Heart left ventricle (tissue), 16 donors: ENCODE measurements at regions not wholly inside any gene's neighbourhood (a gene's known extent, or its start where the extent isn't known, plus 50 kb on each side); places are given as distances from the start of the nearest gene placed in this dataset.
A peak's percentile ranks its signal among the peaks of the same experiment; 100 is the strongest.

ENCODE experiments used
- ATAC-seq, 4 donors: fragments of 200-7000 bp; cut with Tn5 transposase; one replicate each; pipeline ENCODE4 v1.9.1; 2020 to 2022; ENCODE audit warnings: moderate library complexity in 4 of 4, mild to moderate bottlenecking in 3 of 4, moderate number of reproducible peaks in 1 of 4
- DNase-seq, 5 donors: peaks; one replicate each; pipeline ENCODE4 v3.0.0-alpha.2; 2020
- H3K27ac ChIP-seq, 12 donors: fragments of 200-600 bp; sonication (generic) in 4 of 12; one replicate each; pipeline versions ENCODE4 v1.5.0 to v1.8.0; 2016 to 2022; ENCODE audit warnings: mild to moderate bottlenecking in 2 of 12
- H3K27me3 ChIP-seq, 9 donors: fragments of 200-600 bp; sonication (generic) in 2 of 9; one replicate each; pipeline versions ENCODE4 v1.5.1 to v1.8.0; 2016 to 2022; ENCODE audit warnings: mild to moderate bottlenecking in 3 of 9
- H3K36me3 ChIP-seq, 9 donors: fragments of 200-600 bp; sonication (generic) in 2 of 9; one replicate each; pipeline versions ENCODE4 v1.5.0 to v1.8.0; 2018 to 2022; ENCODE audit warnings: mild to moderate bottlenecking in 2 of 9
- H3K4me1 ChIP-seq, 12 donors: fragments of 200-600 bp; sonication (generic) in 4 of 12; one replicate each; pipeline versions ENCODE4 v1.5.0 to v1.8.0; 2016 to 2022; ENCODE audit warnings: mild to moderate bottlenecking in 3 of 12
- H3K4me3 ChIP-seq, 12 donors: fragments of 200-600 bp; sonication (generic) in 4 of 12; one replicate each; pipeline versions ENCODE4 v1.5.0 to v1.8.0; 2017 to 2022; ENCODE audit warnings: mild to moderate bottlenecking in 9 of 12, moderate library complexity in 4 of 12
- H3K9me3 ChIP-seq, 12 donors: fragments of 200-600 bp; sonication (generic) in 4 of 12; one replicate each; pipeline versions ENCODE4 v1.5.0 to v1.8.0; 2016 to 2022; ENCODE audit warnings: mild to moderate bottlenecking in 1 of 12
- POLR2A ChIP-seq, 2 donors: fragments of 450-650 bp; IDR thresholded peaks; one replicate each; pipeline ENCODE4 v1.6.1; 2017; ENCODE audit warnings: antibody characterized with exemption in 2 of 2, mild to moderate bottlenecking in 2 of 2, moderate library complexity in 2 of 2
- WGBS, 4 donors: extraction: QIAGEN DNeasy Blood & Tissue Kit in 2 of 4; methylation state at CpG; one replicate each; pipeline versions ENCODE4 v1.1.5 to v1.1.7; 2013 to 2018; 5-methylcytosine and 5-hydroxymethylcytosine counted together
- intact Hi-C, 10 donors: fragments of 100-400 bp; cut with DNase I; formaldehyde crosslinking; loops; one replicate each; pipeline versions ENCODE4 v1.11.1 to v1.14.2; 2022
- TF ChIP-seq, protein P1 (sequence below), 12 donors: fragments of 200-600 bp; sonication (generic) in 4 of 12; IDR thresholded peaks; one replicate each; pipeline versions ENCODE4 v1.5.0 to v1.8.0; 2018 to 2022; ENCODE audit warnings: antibody characterized with exemption in 12 of 12, mild to moderate bottlenecking in 5 of 12
- donor health status: ischemic (EF 13 %, LVEDD 7.1; RV severe dilation, severe dysfunction).
- donor health status: healthy with polysubstance abuse.
- donor health status: DM: no; HTN: yes; CAD: no.
- donor health status: DM: no; HTN: no; CAD: no.
- donor health status: ischemic (EF 25% LVEDD 6.9; RV normal size, moderate dysfunction).
- donor health status: ischemic (EF 25% LVEDD 5.7; RV mildly dilated, moderate dysfunction).
- donor health status: healthy.
- donor health status: DM: yes; HTN: yes; CAD: no.
- donor health status: ischemic (EF 35%, LVEDD 5.7; RV mildly dilated, moderate dysfunction).
- donor health status: nonischemic (EF 11% LVEDD 7.7; RV severe dilation, severe dysfunction).
- donor health status: DM: yes; HTN: yes; CAD: no.
- donor health status: PGD.
- donor health status: ischemic (EF 29% LVEDD 5.4; RV normal size, mild dysfunction).
- donor health status: nonischemic (EF 23%, LVEDD 6.1; RV moderate dilation, normal function).

DNA sequence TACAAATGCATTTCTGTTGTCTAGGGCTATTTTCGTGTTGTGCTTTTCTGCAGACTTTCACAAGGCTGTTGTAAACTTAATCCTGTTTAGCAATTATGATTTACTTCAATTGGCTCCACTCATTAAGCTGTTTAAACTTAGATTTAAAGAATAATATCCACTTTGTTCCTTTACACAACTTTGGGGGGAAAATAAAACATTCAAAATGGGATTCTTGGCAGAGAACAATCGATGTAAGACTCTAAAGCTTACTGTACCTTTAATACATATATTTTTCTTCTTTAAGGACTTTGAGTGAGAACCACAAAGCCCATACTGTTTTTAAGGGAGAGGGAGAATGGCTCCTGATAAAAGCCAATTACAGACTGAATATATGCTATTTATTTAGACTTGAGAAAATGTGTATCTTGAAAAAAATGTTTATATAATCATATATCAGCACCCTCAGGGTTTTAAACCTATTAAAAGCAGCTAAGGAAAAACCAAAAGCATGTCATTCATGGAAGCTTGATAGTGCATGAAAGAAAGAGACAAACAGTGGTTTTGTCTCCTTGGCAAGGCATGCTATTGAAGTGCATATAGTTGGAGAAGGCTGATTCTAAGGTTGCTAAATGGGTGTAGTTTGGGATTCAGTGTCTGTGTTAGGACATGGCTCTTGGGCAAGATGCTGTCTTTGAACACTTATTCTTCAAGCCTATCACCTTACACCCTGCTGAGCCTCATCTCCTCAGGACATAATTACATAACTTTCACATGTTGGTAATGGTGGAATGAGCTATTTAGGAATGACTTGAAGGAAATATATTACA lies 293.4 kb upstream of the TBC1D5 start:
- H3K4me3 ChIP-seq = no peak overlapping the region
- WGBS, 4 donors = 67 to 84% (median 71%) methylated on average over 2 of the region's 2 CpGs
- H3K9me3 ChIP-seq = no peaks in the 10 kb centered on the region
- no peaks in the 10 kb centered on the region for H3K27me3 ChIP-seq
- intact Hi-C loops = no loop called here
- TF ChIP-seq, protein P1, sequence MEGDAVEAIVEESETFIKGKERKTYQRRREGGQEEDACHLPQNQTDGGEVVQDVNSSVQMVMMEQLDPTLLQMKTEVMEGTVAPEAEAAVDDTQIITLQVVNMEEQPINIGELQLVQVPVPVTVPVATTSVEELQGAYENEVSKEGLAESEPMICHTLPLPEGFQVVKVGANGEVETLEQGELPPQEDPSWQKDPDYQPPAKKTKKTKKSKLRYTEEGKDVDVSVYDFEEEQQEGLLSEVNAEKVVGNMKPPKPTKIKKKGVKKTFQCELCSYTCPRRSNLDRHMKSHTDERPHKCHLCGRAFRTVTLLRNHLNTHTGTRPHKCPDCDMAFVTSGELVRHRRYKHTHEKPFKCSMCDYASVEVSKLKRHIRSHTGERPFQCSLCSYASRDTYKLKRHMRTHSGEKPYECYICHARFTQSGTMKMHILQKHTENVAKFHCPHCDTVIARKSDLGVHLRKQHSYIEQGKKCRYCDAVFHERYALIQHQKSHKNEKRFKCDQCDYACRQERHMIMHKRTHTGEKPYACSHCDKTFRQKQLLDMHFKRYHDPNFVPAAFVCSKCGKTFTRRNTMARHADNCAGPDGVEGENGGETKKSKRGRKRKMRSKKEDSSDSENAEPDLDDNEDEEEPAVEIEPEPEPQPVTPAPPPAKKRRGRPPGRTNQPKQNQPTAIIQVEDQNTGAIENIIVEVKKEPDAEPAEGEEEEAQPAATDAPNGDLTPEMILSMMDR (IDR thresholded peaks at IDR 0.05) = no peak
- no peak for TF ChIP-seq POLR2A (IDR thresholded peaks at IDR 0.05)
- no peak overlapping the region for H3K27ac ChIP-seq
- no peaks in the 10 kb centered on the region for H3K36me3 ChIP-seq
- H3K4me1 ChIP-seq = no peaks in the 10 kb centered on the region
- DNase-seq = no peak
- ATAC-seq = no peak

GRCh38 chr3:18033581-18034108 lies 291.2 kb upstream of the TBC1D5 start:
- H3K27me3 ChIP-seq = no peaks in the 10 kb centered on the region
- intact Hi-C loops = no loop called here
- ATAC-seq = no peak
- H3K4me3 ChIP-seq = no peak overlapping the region
- H3K4me1 ChIP-seq = no peaks in the 10 kb centered on the region
- DNase-seq = no peak
- WGBS, 4 donors = 76 to 90% (median 83%) methylated on average over 3 of the region's 3 CpGs
- no peak overlapping the region for H3K27ac ChIP-seq
- no peaks in the 10 kb centered on the region for H3K36me3 ChIP-seq
- H3K9me3 ChIP-seq = no peaks in the 10 kb centered on the region
- TF ChIP-seq, protein P1 (IDR thresholded peaks at IDR 0.05) = no peak
- TF ChIP-seq POLR2A (IDR thresholded peaks at IDR 0.05) = no peak

DNA sequence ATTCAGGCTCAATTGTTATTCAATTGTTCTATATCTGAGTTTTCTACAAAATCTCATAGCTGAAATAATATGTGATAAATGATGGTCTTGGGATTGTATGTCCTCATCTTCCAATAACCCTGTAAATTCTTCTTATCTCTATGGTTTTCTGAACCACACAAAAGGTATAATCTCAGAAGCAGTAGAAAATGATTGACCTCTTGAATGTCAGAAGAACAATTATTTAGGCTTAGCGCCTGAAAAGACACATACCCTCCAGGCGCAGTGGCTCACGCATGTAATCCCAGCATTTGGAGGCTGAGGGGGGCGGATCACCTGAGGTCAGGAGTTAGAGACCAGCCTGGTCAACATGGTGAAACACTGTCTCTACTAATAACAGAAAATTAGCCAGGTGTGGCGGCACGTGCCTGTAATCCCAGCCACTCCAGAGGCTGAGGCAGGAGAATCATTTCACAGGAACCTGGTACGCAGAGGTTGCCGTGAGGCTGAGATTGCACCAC lies 288.0 kb upstream of the TBC1D5 start:
- no peak overlapping the region for H3K4me3 ChIP-seq
- no peak for DNase-seq
- H3K27me3 ChIP-seq = no peaks in the 10 kb centered on the region
- no peaks in the 10 kb centered on the region for H3K9me3 ChIP-seq
- no peak for ATAC-seq
- H3K36me3 ChIP-seq = no peaks in the 10 kb centered on the region
- no peak for TF ChIP-seq POLR2A (IDR thresholded peaks at IDR 0.05)
- TF ChIP-seq, protein P1 (IDR thresholded peaks at IDR 0.05) = no peak
- intact Hi-C loops = no loop called here
- H3K27ac ChIP-seq = no peak overlapping the region
- 90 to 95% (median 93%) methylated on average over 8 of the region's 8 CpGs for WGBS, 4 donors
- peaks cover 0 to 6% (median 0%) of the 10 kb centered on the region in 12 donors for H3K4me1 ChIP-seq

- Histone ChIP-seq H3K27ac (no peak overlapping the region), H3K9me3 (no peaks in the 10 kb centered on the region), H3K36me3 (no peaks in the 10 kb centered on the region), H3K27me3 (peaks cover 0 to 4% (median 0%) of the 10 kb centered on the region in 9 donors), H3K4me1 (peaks cover 0 to 6% (median 0%) of the 10 kb centered on the region in 12 donors), H3K4me3 (no peak overlapping the region)
- peak in 2 of 4 donors; percentile 41 to 65 for ATAC-seq
- TF ChIP-seq, protein P1 (IDR thresholded peaks at IDR 0.05) = no peak
- TF ChIP-seq POLR2A (IDR thresholded peaks at IDR 0.05) = no peak
- WGBS, 4 donors = 56 to 72% (median 67%) methylated on average over 9 of the region's 9 CpGs
- intact Hi-C loops = no loop called here
- peak in 3 of 5 donors; percentile 21 to 39 (median 29) for DNase-seq
Measured at GRCh38 chr3:18027161-18027939, 284.9 kb upstream of the TBC1D5 start.
